SK-N-SH treated with all-trans-retinoic acid at 6 μM for 48 hours (cell line): ENCODE measurements at regions not wholly inside any gene's neighbourhood (a gene's known extent, or its start where the extent isn't known, plus 50 kb on each side); places are given as distances from the start of the nearest gene placed in this dataset.

ENCODE experiments used
- POU6F1 ChIP-seq: fragments of 250-450 bp; sonication (Bioruptor Pico); IDR thresholded peaks from 2 replicates; pipeline ENCODE4 v1.8.0; 2021; ENCODE audit warnings: low read depth, mild to moderate bottlenecking, moderate library complexity, borderline replicate concordance
- ZNF565 ChIP-seq: fragments of 450-650 bp; formaldehyde crosslinking; conservative IDR thresholded peaks from 2 replicates; pipeline ENCODE4 v1.5.0; 2020; ENCODE audit warnings: low read depth, mild to moderate bottlenecking, moderate library complexity

GRCh38 chr3:94494992-94495391 is 432.1 kb downstream of the NSUN3 start:
- no peak for TF ChIP-seq POU6F1 (CRISPR knock-in tag)
- no peak for TF ChIP-seq ZNF565 (CRISPR knock-in tag)
